ENCODE measurements at regions not wholly inside any gene's neighbourhood (a gene's known extent, or its start where the extent isn't known, plus 50 kb on each side); places are given as distances from the start of the nearest gene placed in this dataset.

DNA sequence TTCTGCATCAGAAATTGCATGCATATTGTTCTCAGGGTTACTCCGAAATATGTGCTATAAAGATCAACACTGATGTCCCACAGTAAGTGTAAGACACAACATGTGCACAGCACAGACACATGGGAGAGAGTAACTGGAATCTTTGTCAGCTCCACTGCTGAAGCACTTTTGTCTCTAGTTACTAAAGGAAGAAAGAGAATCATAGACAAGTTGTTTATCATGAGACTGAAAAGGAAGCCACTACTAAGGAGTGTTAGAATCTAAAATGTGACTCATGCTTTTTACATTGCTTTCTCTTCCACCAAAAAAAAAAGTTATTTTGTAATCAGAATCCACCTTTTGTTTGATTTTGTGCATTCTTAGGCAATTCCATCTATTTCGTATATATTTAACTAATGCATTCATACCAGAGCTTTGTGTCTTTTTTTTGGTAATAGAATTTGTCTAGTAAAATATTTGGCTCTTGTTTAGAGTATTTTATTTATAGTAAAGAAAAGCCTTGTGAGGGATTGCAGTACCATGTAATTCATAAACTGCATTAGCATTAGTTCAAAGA is 502.4 kb downstream of the FBXO15 start:
- no peak overlapping the region for H3K27ac ChIP-seq
- in situ Hi-C loops (cut with MboI; ENCODE audit: low pct_ligation_motif_present in 1 of 4, low pct_unique_long_range_greater_than_20kb in 1 of 4, low sequenced_read_pairs in 3 of 4), result no loop called here
- H3K27me3 ChIP-seq, result no peaks in the 10 kb centered on the region
- 65 to 74% methylated on average over 2 of the region's 2 CpGs for WGBS, 2 donors (ENCODE audit: low coverage in 1 of 2)
- H3K4me3 ChIP-seq, result no peak overlapping the region
- intact Hi-C loops (cut with DNase I; ENCODE audit: low total_unique reads), result no loop called here
- TF ChIP-seq EP300 (IDR thresholded peaks at IDR 0.05; ENCODE audit: low read depth), result no peak
- no peak for TF ChIP-seq POLR2AphosphoS5 (IDR thresholded peaks at IDR 0.05)
- TF ChIP-seq, protein P1, sequence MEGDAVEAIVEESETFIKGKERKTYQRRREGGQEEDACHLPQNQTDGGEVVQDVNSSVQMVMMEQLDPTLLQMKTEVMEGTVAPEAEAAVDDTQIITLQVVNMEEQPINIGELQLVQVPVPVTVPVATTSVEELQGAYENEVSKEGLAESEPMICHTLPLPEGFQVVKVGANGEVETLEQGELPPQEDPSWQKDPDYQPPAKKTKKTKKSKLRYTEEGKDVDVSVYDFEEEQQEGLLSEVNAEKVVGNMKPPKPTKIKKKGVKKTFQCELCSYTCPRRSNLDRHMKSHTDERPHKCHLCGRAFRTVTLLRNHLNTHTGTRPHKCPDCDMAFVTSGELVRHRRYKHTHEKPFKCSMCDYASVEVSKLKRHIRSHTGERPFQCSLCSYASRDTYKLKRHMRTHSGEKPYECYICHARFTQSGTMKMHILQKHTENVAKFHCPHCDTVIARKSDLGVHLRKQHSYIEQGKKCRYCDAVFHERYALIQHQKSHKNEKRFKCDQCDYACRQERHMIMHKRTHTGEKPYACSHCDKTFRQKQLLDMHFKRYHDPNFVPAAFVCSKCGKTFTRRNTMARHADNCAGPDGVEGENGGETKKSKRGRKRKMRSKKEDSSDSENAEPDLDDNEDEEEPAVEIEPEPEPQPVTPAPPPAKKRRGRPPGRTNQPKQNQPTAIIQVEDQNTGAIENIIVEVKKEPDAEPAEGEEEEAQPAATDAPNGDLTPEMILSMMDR (IDR thresholded peaks at IDR 0.05), result no peak
- TF ChIP-seq POLR2A (IDR thresholded peaks at IDR 0.05), result no peak
- no peaks in the 10 kb centered on the region for H3K4me1 ChIP-seq
- H3K9me3 ChIP-seq, result no peaks in the 10 kb centered on the region
- no peaks in the 10 kb centered on the region for H3K36me3 ChIP-seq
- DNase-seq, result no peak

GRCh38 chr18:73639788-73640187 is 507.8 kb downstream of the FBXO15 start:
- Histone ChIP-seq H3K36me3 (no peaks in the 10 kb centered on the region), H3K9me3 (no peaks in the 10 kb centered on the region), H3K27ac (no peak overlapping the region), H3K4me1 (no peaks in the 10 kb centered on the region), H3K27me3 (no peaks in the 10 kb centered on the region), H3K4me3 (no peak overlapping the region)
- in situ Hi-C loops (cut with MboI; ENCODE audit: low pct_ligation_motif_present in 1 of 4, low pct_unique_long_range_greater_than_20kb in 1 of 4, low sequenced_read_pairs in 3 of 4), result no loop called here
- 73 to 83% methylated on average over 3 to 6 of the region's 6 CpGs for WGBS, 2 donors (ENCODE audit: low coverage in 1 of 2)
- TF ChIP-seq POLR2AphosphoS5 (IDR thresholded peaks at IDR 0.05), result no peak
- no peak for TF ChIP-seq POLR2A (IDR thresholded peaks at IDR 0.05)
- TF ChIP-seq EP300 (IDR thresholded peaks at IDR 0.05; ENCODE audit: low read depth), result no peak
- TF ChIP-seq, protein P1 (IDR thresholded peaks at IDR 0.05), result no peak
- intact Hi-C loops (cut with DNase I; ENCODE audit: low total_unique reads), result no loop called here
- no peak for DNase-seq

DNA sequence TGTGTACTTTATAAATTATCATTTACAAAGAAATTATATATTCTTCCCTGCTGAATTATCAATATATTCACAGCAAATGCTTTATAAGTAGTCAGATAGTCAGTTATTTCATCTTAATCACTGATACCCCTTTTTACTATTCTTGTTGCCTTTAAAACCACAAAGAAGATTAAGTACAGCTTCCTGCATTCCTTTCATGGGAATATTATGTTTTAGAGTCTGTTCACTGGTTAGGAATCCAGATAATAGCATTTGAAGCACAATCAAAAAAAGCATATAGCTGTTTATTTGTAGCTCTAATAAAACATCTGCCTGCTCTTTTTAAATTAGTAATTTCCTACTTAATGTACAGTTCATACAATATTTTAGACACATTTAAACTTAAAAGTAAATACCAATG is 508.9 kb downstream of the FBXO15 start:
- Histone ChIP-seq H3K4me1 (no peaks in the 10 kb centered on the region), H3K4me3 (no peak overlapping the region), H3K27ac (no peak overlapping the region), H3K36me3 (no peaks in the 10 kb centered on the region), H3K9me3 (no peaks in the 10 kb centered on the region), H3K27me3 (no peaks in the 10 kb centered on the region)
- DNase-seq, result no peak
- intact Hi-C loops (cut with DNase I; ENCODE audit: low total_unique reads), result no loop called here
- no peak for TF ChIP-seq POLR2A (IDR thresholded peaks at IDR 0.05)
- TF ChIP-seq, protein P1 (IDR thresholded peaks at IDR 0.05), result no peak
- TF ChIP-seq EP300 (IDR thresholded peaks at IDR 0.05; ENCODE audit: low read depth), result no peak
- no peak for TF ChIP-seq POLR2AphosphoS5 (IDR thresholded peaks at IDR 0.05)
- in situ Hi-C loops (cut with MboI; ENCODE audit: low pct_ligation_motif_present in 1 of 4, low pct_unique_long_range_greater_than_20kb in 1 of 4, low sequenced_read_pairs in 3 of 4), result no loop called here

DNA sequence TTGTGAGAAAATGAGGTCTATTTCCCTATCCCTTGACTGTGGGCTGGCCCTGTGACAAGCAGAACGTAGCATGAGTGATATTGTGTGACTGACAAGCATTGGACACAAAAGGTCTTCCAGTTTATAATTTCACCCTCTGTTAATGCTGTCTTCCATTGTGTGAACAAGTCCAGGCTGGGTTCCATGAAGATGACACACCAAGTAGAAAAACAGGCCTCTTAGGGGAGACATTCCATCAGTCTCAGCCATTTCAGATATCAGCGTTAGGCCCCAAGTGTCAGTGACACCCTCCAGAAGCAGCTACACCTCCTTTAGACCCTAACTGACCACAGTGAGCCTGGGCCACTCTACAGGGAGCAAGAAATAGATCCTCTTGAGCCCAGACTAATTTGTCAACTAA is 511.3 kb downstream of the FBXO15 start:
- WGBS, 2 donors (ENCODE audit: low coverage in 1 of 2), result 33 to 82% methylated on average over 1 to 2 of the region's 2 CpGs
- Histone ChIP-seq H3K9me3 (no peaks in the 10 kb centered on the region), H3K27ac (no peak overlapping the region), H3K4me1 (no peaks in the 10 kb centered on the region), H3K36me3 (no peaks in the 10 kb centered on the region), H3K27me3 (no peaks in the 10 kb centered on the region), H3K4me3 (no peak overlapping the region)
- TF ChIP-seq POLR2AphosphoS5 (IDR thresholded peaks at IDR 0.05) (no peak), POLR2A (IDR thresholded peaks at IDR 0.05) (no peak), EP300 (IDR thresholded peaks at IDR 0.05; ENCODE audit: low read depth) (no peak)
- TF ChIP-seq, protein P1 (IDR thresholded peaks at IDR 0.05), result no peak
- in situ Hi-C loops (cut with MboI; ENCODE audit: low pct_ligation_motif_present in 1 of 4, low pct_unique_long_range_greater_than_20kb in 1 of 4, low sequenced_read_pairs in 3 of 4) (no loop called here), intact Hi-C loops (cut with DNase I; ENCODE audit: low total_unique reads) (no loop called here)
- DNase-seq, result no peak

Data from transverse colon (tissue), 4 donors.